Trophoblast cell (in vitro differentiated cells and primary cell): ENCODE measurements at regions not wholly inside any gene's neighbourhood (a gene's known extent, or its start where the extent isn't known, plus 50 kb on each side); places are given as distances from the start of the nearest gene placed in this dataset.

Experiments used
- DNase-seq, 2 donors: peaks; one replicate each; pipeline ENCODE4 v3.0.0-alpha.2; 2016
- H2AFZ ChIP-seq: 2 replicates; pipeline ENCODE4 v1.6.1; 2013; ENCODE audit warnings: low read length, moderate library complexity, mild to moderate bottlenecking; ENCODE audit not compliant: insufficient read depth, poor library complexity
- H2AK5ac ChIP-seq: 2 replicates; pipeline ENCODE4 v1.6.1; 2013; ENCODE audit warnings: mild to moderate bottlenecking, low read length
- H2BK120ac ChIP-seq: 2 replicates; pipeline ENCODE4 v1.6.1; 2013; ENCODE audit warnings: low read length, mild to moderate bottlenecking, moderate library complexity; ENCODE audit not compliant: insufficient read depth, poor library complexity
- H2BK12ac ChIP-seq: 2 replicates; pipeline ENCODE4 v1.6.1; 2013; ENCODE audit warnings: mild to moderate bottlenecking, low read length, moderate library complexity
- H2BK5ac ChIP-seq: 2 replicates; pipeline ENCODE4 v1.6.1; 2013; ENCODE audit warnings: low read length, low read depth, moderate library complexity, mild to moderate bottlenecking; ENCODE audit not compliant: poor library complexity
- H3K14ac ChIP-seq: 2 replicates; pipeline ENCODE4 v1.6.1; 2013; ENCODE audit warnings: mild to moderate bottlenecking, low read length
- H3K18ac ChIP-seq: 2 replicates; pipeline ENCODE4 v1.6.1; 2013; ENCODE audit warnings: mild to moderate bottlenecking, low read length
- H3K23ac ChIP-seq: 2 replicates; pipeline ENCODE4 v1.6.1; 2013; ENCODE audit warnings: low read length
- H3K27ac ChIP-seq: 2 replicates; pipeline ENCODE4 v1.5.1; 2013; ENCODE audit warnings: low read depth, mild to moderate bottlenecking, inconsistent platforms, low read length, moderate library complexity
- H3K27me3 ChIP-seq: 2 replicates; pipeline ENCODE4 v1.6.1; 2013; ENCODE audit warnings: inconsistent platforms, mild to moderate bottlenecking, low read length, moderate library complexity; ENCODE audit not compliant: insufficient read depth
- H3K36me3 ChIP-seq, 2 experiments: 1 replicate in 1 of 2; 2 replicates in 1 of 2; pipeline ENCODE4 v1.6.1; 2013; ENCODE audit warnings: low read length in 2 of 2, mild to moderate bottlenecking in 2 of 2, moderate library complexity in 1 of 2; ENCODE audit not compliant: insufficient read depth in 2 of 2, control insufficient read depth in 1 of 2
- H3K4ac ChIP-seq: 2 replicates; pipeline ENCODE4 v1.6.1; 2013; ENCODE audit warnings: low read depth, mild to moderate bottlenecking, low read length, moderate library complexity
- H3K4me1 ChIP-seq, 2 experiments: 1 replicate in 1 of 2; 2 replicates in 1 of 2; pipeline ENCODE4 v1.6.1; 2013; ENCODE audit warnings: low read length in 2 of 2, mild to moderate bottlenecking in 2 of 2, moderate library complexity in 1 of 2; ENCODE audit not compliant: insufficient read depth in 2 of 2, control insufficient read depth in 1 of 2
- H3K4me2 ChIP-seq: 2 replicates; pipeline ENCODE4 v1.6.1; 2013; ENCODE audit warnings: inconsistent platforms, mild to moderate bottlenecking, low read length, moderate library complexity
- H3K4me3 ChIP-seq: 2 replicates; pipeline ENCODE4 v1.5.1; 2013; ENCODE audit warnings: mild to moderate bottlenecking, low read depth, low read length, inconsistent platforms
- H3K79me1 ChIP-seq: one replicate; pipeline ENCODE4 v1.6.1; 2013; ENCODE audit warnings: low read length
- H3K79me2 ChIP-seq: 2 replicates; pipeline ENCODE4 v1.6.1; 2013; ENCODE audit warnings: low read length, mild to moderate bottlenecking; ENCODE audit not compliant: control insufficient read depth, insufficient read depth, poor library complexity
- H3K9ac ChIP-seq: 2 replicates; pipeline ENCODE4 v1.6.1; 2013; ENCODE audit warnings: mild to moderate bottlenecking, low read length
- H3K9me3 ChIP-seq: 2 replicates; pipeline ENCODE4 v1.6.1; 2013; ENCODE audit warnings: low read depth, mild to moderate bottlenecking, control low read depth, inconsistent platforms, low read length; ENCODE audit not compliant: insufficient read depth
- H4K12ac ChIP-seq: 2 replicates; pipeline ENCODE4 v1.6.1; 2013; ENCODE audit warnings: low read depth, mild to moderate bottlenecking, low read length, moderate library complexity
- H4K8ac ChIP-seq: 2 replicates; pipeline ENCODE4 v1.6.1; 2013; ENCODE audit warnings: low read depth, mild to moderate bottlenecking, low read length, moderate library complexity
- H4K91ac ChIP-seq: one replicate; pipeline ENCODE4 v1.6.1; 2013; ENCODE audit warnings: low read depth, mild to moderate bottlenecking, low read length, moderate library complexity
- WGBS: extraction: QIAGEN DNeasy Blood & Tissue Kit; methylation state at CpG from one replicate; pipeline ENCODE4 v1.1.7; 2013; ENCODE audit warnings: missing lambda C conversion rate; ENCODE audit not compliant: insufficient read length, insufficient coverage; ENCODE audit errors: extremely low coverage; 5-methylcytosine and 5-hydroxymethylcytosine counted together

GRCh38 chr1:200311256-200311655, 98.6 kb downstream of the ZNF281 start:
- Histone ChIP-seq H3K79me1 (no peaks in the 10 kb centered on the region), H3K4ac (no peak overlapping the region), H3K4me1 (no peaks in the 10 kb centered on the region), H2AK5ac (no peak overlapping the region), H3K14ac (no peak overlapping the region), H4K12ac (no peak overlapping the region), H3K27ac (no peak overlapping the region), H3K79me2 (no peaks in the 10 kb centered on the region), H3K9ac (no peak overlapping the region), H3K4me3 (no peak overlapping the region), H2BK120ac (no peak overlapping the region), H3K36me3 (no peaks in the 10 kb centered on the region), H3K27me3 (no peaks in the 10 kb centered on the region), H3K18ac (no peak overlapping the region), H2BK12ac (no peak overlapping the region), H2AFZ (no peak overlapping the region), H4K8ac (no peak overlapping the region), H4K91ac (no peak overlapping the region), H2BK5ac (no peak overlapping the region), H3K23ac (no peak overlapping the region), H3K9me3 (no peaks in the 10 kb centered on the region), H3K4me2 (no peak overlapping the region)
- no peak for DNase-seq
- WGBS, result no CpG with 5 or more reads among the region's 1 CpG

GRCh38 chr1:200310824-200311223, 99.0 kb downstream of the ZNF281 start:
- no peak for DNase-seq
- Histone ChIP-seq H2AK5ac (no peak overlapping the region), H2AFZ (no peak overlapping the region), H3K9me3 (no peaks in the 10 kb centered on the region), H3K4ac (no peak overlapping the region), H3K79me1 (no peaks in the 10 kb centered on the region), H3K4me1 (no peaks in the 10 kb centered on the region), H3K18ac (no peak overlapping the region), H4K12ac (no peak overlapping the region), H3K4me3 (no peak overlapping the region), H2BK12ac (no peak overlapping the region), H3K36me3 (no peaks in the 10 kb centered on the region), H2BK120ac (no peak overlapping the region), H4K8ac (no peak overlapping the region), H3K79me2 (no peaks in the 10 kb centered on the region), H3K27me3 (no peaks in the 10 kb centered on the region), H3K23ac (no peak overlapping the region), H3K27ac (no peak overlapping the region), H3K4me2 (no peak overlapping the region), H3K14ac (no peak overlapping the region), H2BK5ac (no peak overlapping the region), H3K9ac (no peak overlapping the region), H4K91ac (no peak overlapping the region)
- WGBS, result no CpG with 5 or more reads among the region's 2 CpGs

GRCh38 chr1:200307755-200308066, 102.1 kb downstream of the ZNF281 start:
- H3K27me3 ChIP-seq, result peaks cover 3% of the 10 kb centered on the region
- H4K91ac ChIP-seq, result no peak overlapping the region
- H3K4me2 ChIP-seq, result no peak overlapping the region
- no peaks in the 10 kb centered on the region for H3K79me2 ChIP-seq
- no peaks in the 10 kb centered on the region for H3K9me3 ChIP-seq
- no peak overlapping the region for H3K4me3 ChIP-seq
- no peak overlapping the region for H2BK120ac ChIP-seq
- H3K23ac ChIP-seq, result no peak overlapping the region
- H2AK5ac ChIP-seq, result no peak overlapping the region
- no CpG with 5 or more reads among the region's 2 CpGs for WGBS
- no peaks in the 10 kb centered on the region for H3K79me1 ChIP-seq
- no peak overlapping the region for H3K14ac ChIP-seq
- no peak overlapping the region for H3K27ac ChIP-seq
- H2BK12ac ChIP-seq, result no peak overlapping the region
- no peaks in the 10 kb centered on the region for H3K36me3 ChIP-seq
- H4K8ac ChIP-seq, result no peak overlapping the region
- no peak overlapping the region for H3K9ac ChIP-seq
- no peak for DNase-seq
- H3K4me1 ChIP-seq, result no peaks in the 10 kb centered on the region
- H3K4ac ChIP-seq, result no peak overlapping the region
- H2AFZ ChIP-seq, result no peak overlapping the region
- H4K12ac ChIP-seq, result no peak overlapping the region
- H3K18ac ChIP-seq, result no peak overlapping the region
- no peak overlapping the region for H2BK5ac ChIP-seq

GRCh38 chr1:200306944-200307754, 102.7 kb downstream of the ZNF281 start:
- H3K23ac ChIP-seq, result no peak overlapping the region
- H3K4ac ChIP-seq, result no peak overlapping the region
- H3K4me1 ChIP-seq, result peaks cover under 1% of the 10 kb centered on the region in 2 experiments
- no peaks in the 10 kb centered on the region for H3K9me3 ChIP-seq
- no CpG with 5 or more reads among the region's 8 CpGs for WGBS
- H2AK5ac ChIP-seq, result no peak overlapping the region
- H2BK5ac ChIP-seq, result no peak overlapping the region
- no peak overlapping the region for H3K4me3 ChIP-seq
- peaks cover 5% of the 10 kb centered on the region for H3K27me3 ChIP-seq
- H3K79me2 ChIP-seq, result no peaks in the 10 kb centered on the region
- H2BK12ac ChIP-seq, result no peak overlapping the region
- no peak overlapping the region for H4K91ac ChIP-seq
- no peak overlapping the region for H3K9ac ChIP-seq
- no peak overlapping the region for H4K8ac ChIP-seq
- H2BK120ac ChIP-seq, result no peak overlapping the region
- H3K18ac ChIP-seq, result no peak overlapping the region
- H3K27ac ChIP-seq, result no peak overlapping the region
- H2AFZ ChIP-seq, result no peak overlapping the region
- no peak overlapping the region for H3K14ac ChIP-seq
- no peaks in the 10 kb centered on the region for H3K79me1 ChIP-seq
- H3K4me2 ChIP-seq, result no peak overlapping the region
- peak in 1 of 2 donors; percentile 69 for DNase-seq
- no peak overlapping the region for H4K12ac ChIP-seq
- no peaks in the 10 kb centered on the region for H3K36me3 ChIP-seq
